HG03565 (cell line): ENCODE measurements at regions not wholly inside any gene's neighbourhood (a gene's known extent, or its start where the extent isn't known, plus 50 kb on each side); places are given as distances from the start of the nearest gene placed in this dataset.

Source experiments
- ATAC-seq: cut with Tn5 transposase; IDR thresholded peaks from one replicate; pipeline ENCODE4 v1.9.1; 2021; ENCODE audit warnings: mild to moderate bottlenecking, moderate library complexity; ENCODE audit not compliant: unreplicated experiment

DNA sequence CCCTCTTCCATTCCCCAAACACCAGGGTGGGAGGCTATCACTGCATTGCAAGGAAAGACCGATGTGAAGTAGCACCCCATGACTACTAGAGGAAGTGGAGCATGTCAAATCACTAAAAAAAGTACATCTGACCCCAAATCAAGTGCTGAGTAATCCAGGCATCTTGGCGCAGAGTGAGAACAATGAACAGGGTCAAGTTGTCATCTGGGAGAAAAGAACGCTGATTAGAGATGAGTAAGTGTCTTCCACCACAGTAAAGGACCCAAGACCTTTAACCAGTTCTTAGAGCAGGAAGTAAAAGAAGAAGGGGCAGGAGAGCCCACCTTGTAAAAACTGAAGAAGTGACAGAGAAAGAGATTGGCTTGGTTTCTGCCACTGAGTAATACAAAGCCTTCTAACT, 75.0 kb upstream of the RAD23B start:
- ATAC-seq = peak; percentile 40

DNA sequence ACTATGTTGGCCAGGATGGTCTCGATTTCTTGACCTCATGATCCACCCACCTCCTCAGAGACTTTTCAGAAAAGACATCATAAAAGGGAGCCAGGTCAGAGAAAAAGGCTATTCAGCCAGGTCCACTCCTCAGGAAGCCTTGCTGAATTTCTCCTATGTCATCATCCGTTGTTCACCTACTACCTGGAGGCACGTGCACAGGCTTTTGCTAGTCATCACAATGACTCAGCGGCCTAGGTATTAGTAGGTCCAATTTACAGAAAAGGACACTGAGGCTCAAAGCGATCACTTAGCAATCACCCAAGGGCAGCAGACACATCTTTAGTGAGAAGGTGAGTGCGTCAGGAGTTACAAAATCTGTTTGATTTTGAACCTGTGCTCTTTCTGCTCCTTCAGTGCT, 72.3 kb upstream of the RAD23B start:
- no peak for ATAC-seq

DNA sequence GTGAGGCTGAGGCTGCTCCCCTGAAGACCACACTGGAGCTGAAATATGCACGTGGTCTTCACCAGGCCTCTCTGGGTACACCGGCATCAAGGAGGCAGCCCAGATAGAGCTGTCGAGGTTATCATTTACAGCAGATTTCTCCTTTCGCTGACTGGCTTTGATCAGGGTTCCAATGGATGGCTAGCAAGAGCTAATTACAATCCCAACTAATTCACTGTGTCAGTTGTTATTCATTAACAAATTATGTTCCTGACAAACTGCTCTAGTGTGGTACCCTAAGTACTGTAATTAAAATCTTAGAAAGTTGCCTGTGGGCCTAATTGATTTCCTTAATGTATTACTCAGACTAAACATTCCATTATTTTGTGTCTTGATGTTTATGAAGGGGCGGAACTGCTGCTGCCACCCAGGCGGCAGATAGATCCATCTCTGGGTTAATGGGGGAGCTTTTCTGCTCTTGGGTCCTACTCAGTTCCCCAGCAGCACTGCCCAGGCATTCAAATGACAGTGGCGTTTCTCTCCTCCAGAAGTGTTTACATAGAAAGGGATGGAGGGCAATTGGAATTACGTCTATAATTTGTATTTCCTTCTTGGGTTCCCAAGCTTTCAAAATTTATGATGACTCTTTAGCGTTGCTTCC, 71.7 kb upstream of the RAD23B start:
- no peak for ATAC-seq

DNA sequence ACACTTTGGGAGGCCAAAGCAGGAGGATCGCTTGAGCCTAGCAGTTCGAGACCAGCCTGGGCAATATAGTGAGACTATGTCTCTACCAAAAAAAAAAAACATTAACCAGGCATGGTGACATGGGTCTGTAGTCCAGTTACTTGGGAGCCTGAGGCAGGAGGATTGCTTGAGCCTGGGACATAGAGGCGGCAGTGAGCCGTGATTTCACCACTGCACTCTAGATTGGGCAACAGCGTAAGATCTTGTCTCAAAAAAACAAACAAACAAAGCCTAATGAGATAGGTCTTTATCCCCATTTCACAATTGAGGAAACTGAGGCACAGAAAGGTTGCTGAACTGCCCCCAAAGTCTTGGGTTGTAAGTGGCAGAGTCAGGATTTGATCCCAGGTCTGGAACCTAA, 70.5 kb upstream of the RAD23B start:
- no peak for ATAC-seq

DNA sequence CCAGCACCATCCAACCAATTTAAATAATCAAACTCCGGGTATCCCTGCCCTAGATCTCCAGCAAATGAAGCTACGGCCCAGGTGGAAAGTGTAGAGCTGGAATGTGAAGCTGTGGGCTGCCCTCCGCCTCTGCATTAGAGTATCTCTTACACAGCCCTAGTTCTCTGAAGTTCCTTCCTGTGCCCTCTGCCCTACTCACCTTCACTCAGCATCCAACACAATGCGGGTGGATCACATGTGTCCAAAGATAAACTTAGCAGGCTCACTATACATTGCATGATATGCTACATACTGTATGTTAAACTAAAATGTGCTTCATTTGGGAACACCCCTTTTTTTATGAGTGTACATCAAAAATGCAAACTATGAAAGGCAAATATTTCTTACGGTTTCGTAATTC, 70.0 kb upstream of the RAD23B start:
- peak; percentile 13 for ATAC-seq

DNA sequence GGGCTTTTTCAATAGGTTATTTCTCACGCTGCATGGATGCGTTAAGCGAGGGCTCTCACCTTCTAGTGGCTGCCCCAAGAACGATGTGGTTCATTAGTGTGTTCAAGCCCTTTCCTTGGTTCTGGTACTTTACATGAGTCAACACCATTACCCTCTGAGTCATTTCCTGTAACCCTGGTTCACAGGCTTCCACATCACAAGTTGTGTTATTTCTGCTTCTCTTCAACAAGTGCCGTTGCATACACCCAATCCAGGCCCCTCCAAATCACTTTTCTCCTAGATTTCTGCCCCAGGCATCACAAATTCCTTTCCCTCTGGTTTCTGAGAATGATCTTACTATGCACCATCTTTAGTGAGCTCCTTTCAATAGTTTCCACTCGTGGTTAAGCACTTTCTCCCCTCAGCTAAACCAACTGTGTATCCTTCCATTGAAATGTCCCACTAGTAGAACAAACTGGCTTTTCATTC, 69.5 kb upstream of the RAD23B start:
- ATAC-seq = peak; percentile 97

DNA sequence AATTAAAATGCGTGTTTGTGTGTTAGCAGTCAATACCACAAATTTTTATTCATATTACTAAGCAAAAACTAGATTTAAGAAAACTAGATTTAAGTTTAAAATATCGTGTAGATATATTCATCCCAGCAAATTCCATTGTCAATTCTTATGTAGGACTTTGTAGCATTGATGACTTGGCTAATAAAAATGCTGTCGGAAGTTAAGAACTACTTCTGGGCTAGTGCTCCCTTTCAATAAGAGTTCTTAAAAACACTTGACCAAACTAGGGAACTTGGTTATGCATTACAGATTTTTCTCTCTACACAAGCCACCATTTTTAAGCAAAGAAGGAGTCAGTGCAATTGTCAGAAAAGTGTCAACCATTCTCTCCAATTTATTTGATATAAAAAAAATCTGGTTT, 68.7 kb upstream of the RAD23B start:
- no peak for ATAC-seq

DNA sequence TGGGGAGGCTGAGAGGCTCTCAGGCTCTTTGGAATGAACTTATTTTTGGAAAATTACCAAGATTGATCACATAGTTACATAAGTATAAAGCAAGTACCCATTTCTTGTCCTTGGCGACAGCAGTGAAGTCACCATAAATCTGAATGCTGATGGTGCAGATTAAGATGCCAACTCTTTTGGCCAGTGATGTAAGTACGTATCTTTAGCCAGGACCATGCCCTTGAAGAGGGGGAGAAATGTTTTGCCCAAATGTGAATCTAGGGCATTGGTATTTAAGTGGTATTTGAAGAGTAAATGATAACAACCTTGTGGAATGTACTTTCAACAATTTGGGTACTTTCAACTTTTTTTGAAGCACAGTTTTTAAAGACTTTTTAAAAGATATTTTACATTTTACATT, 68.2 kb upstream of the RAD23B start:
- no peak for ATAC-seq

DNA sequence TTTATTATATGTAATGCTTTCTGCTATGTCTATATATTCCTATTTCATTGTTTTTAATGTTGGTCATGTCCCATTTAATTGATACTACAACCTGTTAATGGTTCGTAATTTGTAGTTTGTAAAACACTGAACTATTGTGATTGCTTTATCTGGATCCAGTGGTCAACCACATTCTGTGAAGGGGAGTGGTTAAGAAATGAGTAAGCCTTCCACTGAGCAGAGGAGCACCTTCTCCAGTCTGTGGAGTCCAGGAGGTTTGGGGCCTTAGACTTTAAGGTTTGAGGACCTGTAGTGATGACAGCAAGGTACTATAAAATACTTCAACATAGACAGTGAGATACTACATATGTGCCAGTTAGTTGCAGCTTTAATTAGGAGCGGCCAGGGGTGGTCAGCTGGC, 67.7 kb upstream of the RAD23B start:
- ATAC-seq = peak; percentile 27

DNA sequence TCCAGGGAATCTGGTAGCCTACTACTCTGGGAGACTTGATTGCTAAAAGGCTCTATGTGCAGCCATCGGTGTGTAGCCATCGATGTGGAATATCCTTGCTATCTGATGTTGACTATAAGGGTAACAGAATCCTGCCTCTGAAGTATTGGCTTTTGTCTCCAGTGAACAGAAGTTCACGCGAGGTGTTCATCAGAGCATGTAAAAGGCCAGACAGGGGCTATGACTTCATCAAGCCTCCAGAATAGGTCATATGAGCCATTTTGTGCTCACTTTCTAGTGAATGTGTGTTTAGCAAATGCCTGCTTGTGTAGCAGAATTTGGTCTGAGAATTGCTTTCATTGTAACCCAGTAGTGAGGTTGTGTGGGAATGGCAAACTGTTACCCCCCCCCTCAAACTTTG, 66.8 kb upstream of the RAD23B start:
- ATAC-seq = no peak

DNA sequence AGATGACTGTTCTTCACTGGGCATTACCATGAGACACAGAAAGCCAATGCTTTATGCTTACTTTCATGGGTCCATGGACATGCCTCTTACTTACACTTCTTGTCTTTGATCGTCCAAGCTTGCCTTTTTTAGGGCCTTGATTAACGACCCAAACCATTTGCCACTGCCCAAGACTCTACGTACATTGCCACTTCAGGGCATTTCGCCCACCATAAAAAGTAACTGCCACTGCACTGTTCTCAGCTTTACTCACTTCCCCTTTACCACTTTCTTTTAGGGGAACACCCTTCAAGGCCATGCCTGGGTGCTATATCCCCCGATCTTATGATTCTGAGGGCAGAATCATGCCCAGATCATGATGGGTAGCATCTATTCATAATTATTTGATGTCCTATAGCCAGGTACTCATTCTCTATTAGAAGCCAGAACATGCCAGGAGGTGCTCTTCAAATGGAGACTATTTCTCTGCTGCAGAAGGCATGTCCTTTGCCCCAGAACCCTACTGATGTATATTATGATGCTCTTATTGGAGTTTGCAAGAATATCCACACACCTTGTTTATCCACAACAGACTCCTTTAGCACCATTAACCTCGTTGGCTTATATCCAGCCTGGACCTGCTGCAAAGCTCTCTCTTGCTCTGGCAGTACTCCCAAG, 64.1 kb upstream of the RAD23B start:
- peak; percentile 77 for ATAC-seq

DNA sequence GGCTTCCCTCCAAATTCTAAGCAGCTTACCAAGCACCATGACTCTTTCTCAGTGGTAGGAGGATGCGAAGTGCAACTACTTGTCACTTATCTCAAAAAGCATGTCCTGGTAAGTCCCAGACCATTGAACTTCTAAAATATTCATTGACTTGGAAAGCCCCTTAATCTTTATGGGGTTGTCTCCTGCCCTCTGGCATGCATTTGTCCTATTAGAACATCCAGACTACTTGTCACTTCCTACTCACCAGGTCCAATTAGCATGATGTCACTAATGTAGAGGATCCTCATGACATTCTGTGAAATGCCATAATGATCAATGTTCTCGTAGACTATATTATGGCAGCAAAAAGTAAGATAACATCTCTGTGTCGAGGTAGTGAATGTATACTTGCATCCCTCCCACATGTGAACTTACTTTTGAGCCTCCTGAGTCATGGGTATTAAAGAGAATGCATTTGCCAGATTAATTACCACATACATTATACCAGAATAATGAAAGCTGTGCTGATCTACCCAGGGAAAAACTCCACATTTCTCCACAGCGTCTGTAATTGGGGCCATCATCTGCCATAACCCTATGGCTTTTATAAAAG, 63.5 kb upstream of the RAD23B start:
- ATAC-seq = no peak

DNA sequence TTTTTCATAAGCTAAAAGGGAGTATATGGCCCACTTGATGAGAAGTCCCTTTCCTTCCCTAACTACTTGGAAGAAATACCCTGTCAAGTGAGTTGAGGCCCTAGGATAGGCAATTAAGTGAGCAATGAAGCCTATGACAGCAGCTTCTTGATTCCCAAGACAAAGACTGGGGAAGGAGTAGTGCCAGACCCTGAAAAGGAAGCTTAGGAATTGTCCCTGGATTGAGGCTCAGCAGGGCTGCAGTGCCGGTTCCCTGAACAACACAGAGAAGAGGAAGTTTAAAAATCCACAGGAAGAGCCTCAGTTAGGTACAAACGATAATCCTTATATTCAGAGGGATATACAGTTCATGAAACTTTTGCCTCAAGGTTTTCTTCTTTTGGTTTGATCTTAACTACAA, 61.8 kb upstream of the RAD23B start:
- ATAC-seq = no peak

DNA sequence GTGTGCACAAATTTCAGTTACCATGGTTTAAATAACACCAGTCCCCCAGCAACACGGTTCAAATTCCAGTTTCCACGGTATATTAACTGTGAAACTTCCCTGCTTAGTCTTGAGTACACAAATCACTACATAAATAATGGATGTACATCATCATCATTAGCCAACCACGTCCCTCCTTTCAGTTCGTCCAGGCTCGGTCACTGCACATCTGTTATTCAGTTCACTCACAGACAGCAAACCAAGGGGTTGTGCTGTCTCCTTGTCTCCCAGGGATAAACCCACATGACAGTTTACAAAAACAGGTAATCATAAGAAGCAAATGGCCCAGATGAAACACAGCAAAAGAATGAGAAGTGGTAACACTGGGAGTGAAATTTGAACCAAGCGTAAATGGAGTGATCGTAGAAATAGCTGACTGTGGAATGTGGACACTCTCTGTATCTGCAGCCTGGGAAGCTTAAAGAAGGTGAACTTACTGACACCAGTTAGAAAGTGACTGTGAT, 61.0 kb upstream of the RAD23B start:
- no peak for ATAC-seq

DNA sequence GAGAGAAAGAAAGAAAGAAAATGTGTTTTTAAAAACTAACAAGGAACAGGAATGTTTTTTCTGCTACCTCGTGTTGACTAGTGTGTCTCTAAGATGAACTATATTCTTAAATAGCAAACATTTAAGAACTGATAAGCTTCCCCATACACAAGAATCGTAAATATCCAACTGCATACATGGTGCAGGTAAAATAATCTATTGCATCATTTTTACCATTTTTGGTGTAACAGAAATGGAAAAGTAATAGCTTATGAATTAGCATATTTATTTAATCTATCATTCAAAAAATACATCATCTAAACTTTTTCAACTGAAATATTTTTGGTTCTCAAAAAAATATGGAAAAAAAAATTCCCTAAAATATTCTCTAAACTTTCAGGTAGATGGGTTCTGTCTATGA, 59.7 kb upstream of the RAD23B start:
- ATAC-seq = no peak

DNA sequence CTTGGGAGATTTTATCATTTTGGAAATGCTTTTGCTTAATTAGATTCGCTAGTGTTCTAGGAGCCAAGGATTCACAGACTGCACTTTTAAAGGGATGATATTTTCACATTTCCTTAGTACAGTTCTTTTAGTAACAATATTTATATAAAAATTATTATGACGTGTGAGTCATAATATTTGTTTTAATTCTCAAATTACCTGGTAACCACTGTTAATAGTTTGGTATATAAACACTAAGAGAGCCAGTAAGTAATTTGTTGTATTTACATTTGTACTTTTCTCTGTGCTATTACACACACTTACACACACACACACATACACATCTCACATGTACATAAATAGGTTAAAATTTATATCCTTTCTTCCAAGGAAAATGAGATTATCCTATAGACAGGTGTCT, 58.8 kb upstream of the RAD23B start:
- ATAC-seq = no peak

DNA sequence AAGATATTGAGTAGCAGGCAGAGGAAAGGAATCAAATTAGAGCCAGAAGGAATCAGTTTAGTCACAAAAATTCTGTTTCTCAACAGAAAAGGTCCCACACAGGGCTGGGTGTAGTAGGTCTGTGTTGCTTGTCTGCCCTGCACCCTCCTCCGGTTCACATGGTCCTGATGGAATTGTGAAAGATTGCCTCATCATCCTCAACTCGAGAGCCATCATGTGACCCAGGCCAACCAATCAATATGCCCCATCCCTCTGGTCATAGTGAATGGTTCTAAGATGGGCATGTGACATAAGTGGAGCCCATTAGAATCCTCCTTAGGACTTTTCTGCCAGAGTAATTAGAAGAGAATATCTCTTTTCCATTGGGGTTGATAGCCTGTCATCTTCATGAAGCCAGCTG, 56.7 kb upstream of the RAD23B start:
- ATAC-seq = no peak

DNA sequence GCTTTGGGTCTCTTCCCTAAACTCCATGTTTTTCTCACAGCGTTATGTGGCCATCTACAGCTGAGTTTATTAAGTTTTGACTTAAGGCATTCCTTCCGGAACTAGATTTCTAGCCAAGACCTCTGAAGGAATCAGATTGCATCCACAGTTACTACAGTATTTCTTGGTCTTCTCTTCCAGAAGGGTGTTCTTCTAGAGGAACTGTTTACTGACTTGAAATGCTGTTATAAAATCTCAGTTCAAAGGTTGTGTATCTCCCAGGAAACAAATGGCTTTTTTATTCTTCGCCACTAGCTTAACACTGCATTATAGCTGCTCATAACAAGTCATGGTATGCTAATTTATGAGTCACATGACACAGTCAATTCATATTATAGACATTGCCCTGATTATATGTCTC, 55.3 kb upstream of the RAD23B start:
- no peak for ATAC-seq

DNA sequence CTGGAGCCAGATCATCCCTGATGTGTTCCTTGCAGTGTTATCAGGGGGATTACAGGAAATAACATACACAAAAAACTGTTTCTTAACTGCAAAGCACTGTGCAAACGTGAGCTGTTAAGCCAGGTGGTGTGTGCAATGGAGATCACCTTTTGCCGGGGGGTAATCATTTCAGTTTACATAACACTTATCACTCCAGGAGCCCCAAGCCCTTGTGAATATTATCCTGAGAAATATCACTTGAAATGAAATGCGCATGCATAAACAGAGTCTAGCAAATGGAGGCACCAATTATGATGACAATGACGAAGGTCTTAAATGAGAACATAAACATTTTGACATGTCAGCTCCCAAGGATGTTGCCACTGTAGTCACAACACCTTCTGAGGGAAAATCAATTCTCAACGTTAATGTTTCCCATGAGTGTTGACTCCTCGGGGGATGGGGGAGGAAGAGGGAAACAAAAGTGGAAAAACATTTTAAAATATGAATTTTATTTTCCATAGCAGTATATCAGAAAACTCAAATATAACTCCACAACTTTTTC, 54.5 kb upstream of the RAD23B start:
- no peak for ATAC-seq

DNA sequence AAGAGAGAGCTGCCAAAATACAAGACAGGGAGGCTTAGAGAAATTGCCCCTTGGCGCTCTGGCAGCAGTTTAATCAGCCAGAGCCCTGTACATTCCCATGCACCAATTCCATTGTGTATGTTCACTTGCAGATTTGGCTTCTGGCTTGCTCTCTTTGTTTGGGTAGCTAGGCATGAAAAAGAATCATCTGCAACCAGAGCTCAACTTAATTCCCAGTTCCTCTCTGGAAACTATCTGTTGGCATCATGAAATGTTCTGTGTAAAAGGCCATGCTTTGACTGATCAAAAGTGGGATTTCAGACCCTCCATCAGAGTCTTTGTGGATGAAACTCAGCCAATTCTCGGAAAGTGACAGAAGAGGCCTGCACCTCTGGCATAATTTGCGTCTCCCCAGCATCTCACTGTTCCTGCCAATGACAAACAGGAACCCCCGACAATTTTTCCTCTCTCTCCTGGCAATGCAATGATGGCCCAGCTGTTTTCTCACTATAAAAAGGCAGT, 53.8 kb upstream of the RAD23B start:
- no peak for ATAC-seq
